ENCODE measurements at regions not wholly inside any gene's neighbourhood (a gene's known extent, or its start where the extent isn't known, plus 50 kb on each side); places are given as distances from the start of the nearest gene placed in this dataset.
"Not testable (repeated sequence)": the region's sequence is repeated elsewhere in the genome, so short reads cannot be mapped to it uniquely, and the experiment has no call there.

- DNase-seq: no peak
These were observed 88.7 kb upstream of the TNFSF11 start for GRCh38 chr13:42485272-42485671.

GRCh38 chr13:42486711-42487198 is 87.2 kb upstream of the TNFSF11 start:
- no peak for DNase-seq

GRCh38 chr13:42487221-42487620 is 86.7 kb upstream of the TNFSF11 start:
- no peak for DNase-seq

GRCh38 chr13:42490676-42491075 is 83.3 kb upstream of the TNFSF11 start:
- DNase-seq: no peak

GRCh38 chr13:42492372-42492920 is 81.5 kb upstream of the TNFSF11 start:
- DNase-seq: no peak

- no peak for DNase-seq
These were observed 79.8 kb upstream of the TNFSF11 start for GRCh38 chr13:42494157-42494556.

- no peak for DNase-seq
These were observed 78.7 kb upstream of the TNFSF11 start for GRCh38 chr13:42495255-42495654.

GRCh38 chr13:42495751-42496150 is 78.2 kb upstream of the TNFSF11 start:
- DNase-seq: no peak

GRCh38 chr13:42496926-42497554 is 76.9 kb upstream of the TNFSF11 start:
- not testable (repeated sequence) for DNase-seq

- no peak for DNase-seq
These were observed 76.2 kb upstream of the TNFSF11 start for GRCh38 chr13:42497798-42498197.

- no peak for DNase-seq
These were observed 75.4 kb upstream of the TNFSF11 start for GRCh38 chr13:42498521-42498920.

All from NCI-H526 (cell line).